H54 (cell line): ENCODE measurements at regions not wholly inside any gene's neighbourhood (a gene's known extent, or its start where the extent isn't known, plus 50 kb on each side); places are given as distances from the start of the nearest gene placed in this dataset.

ENCODE experiments used
- DNase-seq: peaks from one replicate; pipeline ENCODE4 v3.0.0; 2011; ENCODE audit warnings: low spot score, mixed read lengths; ENCODE audit not compliant: insufficient read length
- FAIRE-seq: peaks from 3 replicates; lab custom pipeline; 2011; peaks lifted over from hg19 to GRCh38; lab: Jason Lieb, UNC
- POLR2A ChIP-seq: IDR thresholded peaks from 2 replicates; pipeline ENCODE4 v1.6.1; 2011; ENCODE audit warnings: low read depth, mild to moderate bottlenecking, low read length

GRCh38 chr5:8930021-8930420 is 615.9 kb downstream of the SEMA5A start:
- TF ChIP-seq POLR2A: no peak
- DNase-seq: no peak
- no peak for FAIRE-seq

- no peak for DNase-seq
- FAIRE-seq: no peak
- no peak for TF ChIP-seq POLR2A
These were observed 611.4 kb downstream of the SEMA5A start for GRCh38 chr5:8934455-8934854.

- DNase-seq (no peak), FAIRE-seq (no peak)
- no peak for TF ChIP-seq POLR2A
These were observed 604.9 kb downstream of the SEMA5A start for GRCh38 chr5:8940934-8941333.

- TF ChIP-seq POLR2A: no peak
- FAIRE-seq (no peak), DNase-seq (no peak)
These were observed 602.6 kb downstream of the SEMA5A start for GRCh38 chr5:8943301-8943700.

- DNase-seq: no peak
- no peak for TF ChIP-seq POLR2A
- FAIRE-seq: no peak
These were observed 601.9 kb downstream of the SEMA5A start for GRCh38 chr5:8944005-8944404.

- DNase-seq (no peak), FAIRE-seq (no peak)
- no peak for TF ChIP-seq POLR2A
These were observed 599.9 kb downstream of the SEMA5A start for GRCh38 chr5:8945972-8946371.

- no peak for DNase-seq
- TF ChIP-seq POLR2A: no peak
- FAIRE-seq: no peak
These were observed 596.0 kb downstream of the SEMA5A start for GRCh38 chr5:8949908-8950307.

GRCh38 chr5:8952147-8952546 is 593.7 kb downstream of the SEMA5A start:
- DNase-seq: no peak
- FAIRE-seq: no peak
- no peak for TF ChIP-seq POLR2A

- DNase-seq (no peak), FAIRE-seq (no peak)
- TF ChIP-seq POLR2A: no peak
These were observed 592.9 kb downstream of the SEMA5A start for GRCh38 chr5:8953016-8953415.

GRCh38 chr5:8953911-8954438 is 591.9 kb downstream of the SEMA5A start:
- TF ChIP-seq POLR2A: no peak
- DNase-seq (no peak), FAIRE-seq (peak; percentile 36)

GRCh38 chr5:8954801-8955200 is 591.1 kb downstream of the SEMA5A start:
- TF ChIP-seq POLR2A: no peak
- FAIRE-seq (no peak), DNase-seq (no peak)

- no peak for TF ChIP-seq POLR2A
- FAIRE-seq: no peak
- no peak for DNase-seq
These were observed 589.2 kb downstream of the SEMA5A start for GRCh38 chr5:8956659-8957058.

- no peak for TF ChIP-seq POLR2A
- FAIRE-seq (no peak), DNase-seq (no peak)
These were observed 587.3 kb downstream of the SEMA5A start for GRCh38 chr5:8958602-8959001.

- FAIRE-seq: no peak
These were observed 584.7 kb downstream of the SEMA5A start for GRCh38 chr5:8961219-8961618.

GRCh38 chr5:8961956-8962355 is 583.9 kb downstream of the SEMA5A start:
- FAIRE-seq: no peak
- no peak for TF ChIP-seq POLR2A
- DNase-seq: no peak

More at GRCh38 chr5:8961219-8961618, 584.7 kb downstream of the SEMA5A start:
- no peak for TF ChIP-seq POLR2A
- no peak for DNase-seq
